ENCODE measurements at regions not wholly inside any gene's neighbourhood (a gene's known extent, or its start where the extent isn't known, plus 50 kb on each side); places are given as distances from the start of the nearest gene placed in this dataset.

DNA sequence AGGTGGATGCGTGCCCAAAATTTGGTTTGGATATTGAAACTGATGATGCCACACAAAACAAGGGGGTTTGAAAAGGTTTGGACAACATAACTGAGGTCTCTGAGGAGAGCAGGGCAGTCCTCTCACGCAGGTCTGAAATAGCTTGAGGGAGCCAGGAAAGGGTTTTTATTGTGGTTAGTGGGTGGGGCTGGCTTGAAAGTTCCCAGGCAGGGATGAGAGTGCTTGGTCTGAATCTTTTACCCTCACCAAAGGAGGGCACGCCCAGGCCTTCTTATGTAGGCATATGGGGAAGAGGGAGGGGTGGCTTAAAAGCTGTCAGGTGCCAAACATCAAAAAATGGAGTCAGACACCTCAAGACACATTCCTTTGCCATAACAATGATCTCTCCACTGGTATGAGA lies 493.1 kb upstream of the CCDC196 start:
- TF ChIP-seq POLR2AphosphoS5 (IDR thresholded peaks at IDR 0.05) (no peak), POLR2A (IDR thresholded peaks at IDR 0.05) (no peak)
- TF ChIP-seq, protein P1, sequence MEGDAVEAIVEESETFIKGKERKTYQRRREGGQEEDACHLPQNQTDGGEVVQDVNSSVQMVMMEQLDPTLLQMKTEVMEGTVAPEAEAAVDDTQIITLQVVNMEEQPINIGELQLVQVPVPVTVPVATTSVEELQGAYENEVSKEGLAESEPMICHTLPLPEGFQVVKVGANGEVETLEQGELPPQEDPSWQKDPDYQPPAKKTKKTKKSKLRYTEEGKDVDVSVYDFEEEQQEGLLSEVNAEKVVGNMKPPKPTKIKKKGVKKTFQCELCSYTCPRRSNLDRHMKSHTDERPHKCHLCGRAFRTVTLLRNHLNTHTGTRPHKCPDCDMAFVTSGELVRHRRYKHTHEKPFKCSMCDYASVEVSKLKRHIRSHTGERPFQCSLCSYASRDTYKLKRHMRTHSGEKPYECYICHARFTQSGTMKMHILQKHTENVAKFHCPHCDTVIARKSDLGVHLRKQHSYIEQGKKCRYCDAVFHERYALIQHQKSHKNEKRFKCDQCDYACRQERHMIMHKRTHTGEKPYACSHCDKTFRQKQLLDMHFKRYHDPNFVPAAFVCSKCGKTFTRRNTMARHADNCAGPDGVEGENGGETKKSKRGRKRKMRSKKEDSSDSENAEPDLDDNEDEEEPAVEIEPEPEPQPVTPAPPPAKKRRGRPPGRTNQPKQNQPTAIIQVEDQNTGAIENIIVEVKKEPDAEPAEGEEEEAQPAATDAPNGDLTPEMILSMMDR (IDR thresholded peaks at IDR 0.05 in 8 of 11, conservative IDR thresholded peaks at IDR 0.05 in 3 of 11), result no peak
